Fibroblast of lung (primary cell): ENCODE measurements at regions not wholly inside any gene's neighbourhood (a gene's known extent, or its start where the extent isn't known, plus 50 kb on each side); places are given as distances from the start of the nearest gene placed in this dataset.

Source experiments
- CTCF ChIP-seq, 2 donors: IDR thresholded peaks in 1 of 2; conservative IDR thresholded peaks in 1 of 2; 1 replicate in 1 of 2; 2 replicates in 1 of 2; pipeline ENCODE4 v1.5.1; 2011 to 2012; ENCODE audit warnings: low read length in 2 of 2, control low read depth in 1 of 2, inconsistent platforms in 1 of 2, low read depth in 1 of 2, mild to moderate bottlenecking in 1 of 2
- EZH2 ChIP-seq: IDR thresholded peaks from 2 replicates; pipeline ENCODE4 v1.5.1; 2012; ENCODE audit warnings: low read length, control low read depth, mild to moderate bottlenecking; ENCODE audit errors: missing control alignments

GRCh38 chr7:113209449-113210203, 91.3 kb upstream of the SMIM30 start:
- TF ChIP-seq CTCF (conservative IDR thresholded peaks at IDR 0.05 in 1 of 2, IDR thresholded peaks at IDR 0.05 in 1 of 2; ENCODE audit: low read depth in 1 of 2, low read length in 2 of 2) (no peak), EZH2 (no peak)
